ENCODE measurements at regions not wholly inside any gene's neighbourhood (a gene's known extent, or its start where the extent isn't known, plus 50 kb on each side); places are given as distances from the start of the nearest gene placed in this dataset.

GRCh38 chr10:118501171-118501570 lies 94.3 kb downstream of the PRLHR start:
- no peak overlapping the region for H3K9ac ChIP-seq (ENCODE audit: low read length)
- H3K18ac ChIP-seq (ENCODE audit: low read length), result no peak overlapping the region
- WGBS (ENCODE audit: extremely low coverage, insufficient coverage, low lambda C conversion rate), result no CpG with 5 or more reads among the region's 6 CpGs
- no peak overlapping the region for H4K8ac ChIP-seq (ENCODE audit: low read depth, low read length)
- no peak overlapping the region for H3K4ac ChIP-seq (ENCODE audit: low read depth, low read length)
- no peaks in the 10 kb centered on the region for H3K79me1 ChIP-seq (ENCODE audit: low read length)
- no peak overlapping the region for H2BK5ac ChIP-seq (ENCODE audit: low read length)
- no peak overlapping the region for H3K56ac ChIP-seq (ENCODE audit: low read length)
- no peaks in the 10 kb centered on the region for H3K27me3 ChIP-seq (ENCODE audit: insufficient read depth, low read length, poor library complexity)
- no peak overlapping the region for H3K4me2 ChIP-seq (ENCODE audit: low read length)
- H4K5ac ChIP-seq (ENCODE audit: low read length), result no peak overlapping the region
- no peaks in the 10 kb centered on the region for H3K79me2 ChIP-seq (ENCODE audit: control insufficient read depth, insufficient read depth, low read length)
- H2BK15ac ChIP-seq (replicated peaks; ENCODE audit: low read depth), result no peak overlapping the region
- H2AK5ac ChIP-seq (ENCODE audit: low read length), result no peak overlapping the region
- DNase-seq, result no peak
- no peak overlapping the region for H3K23ac ChIP-seq (ENCODE audit: low read length)
- no peak overlapping the region for H2BK120ac ChIP-seq (ENCODE audit: low read depth, low read length)
- no peaks in the 10 kb centered on the region for H3K4me1 ChIP-seq (ENCODE audit: control insufficient read depth, low read depth, low read length)
- H3K27ac ChIP-seq (ENCODE audit: low read depth, low read length), result no peak overlapping the region
- no peak overlapping the region for H3K4me3 ChIP-seq (ENCODE audit: low read length)
- H3K36me3 ChIP-seq (ENCODE audit: control insufficient read depth, insufficient read depth, low read length), result no peaks in the 10 kb centered on the region

GRCh38 chr10:118500477-118501104 lies 94.9 kb downstream of the PRLHR start:
- H2BK15ac ChIP-seq (replicated peaks; ENCODE audit: low read depth), result no peak overlapping the region
- H3K56ac ChIP-seq (ENCODE audit: low read length), result no peak overlapping the region
- no peak overlapping the region for H3K4me2 ChIP-seq (ENCODE audit: low read length)
- H3K9ac ChIP-seq (ENCODE audit: low read length), result no peak overlapping the region
- no peaks in the 10 kb centered on the region for H3K4me1 ChIP-seq (ENCODE audit: control insufficient read depth, low read depth, low read length)
- no peak overlapping the region for H4K5ac ChIP-seq (ENCODE audit: low read length)
- no peak overlapping the region for H3K27ac ChIP-seq (ENCODE audit: low read depth, low read length)
- no peak overlapping the region for H2AK5ac ChIP-seq (ENCODE audit: low read length)
- H4K8ac ChIP-seq (ENCODE audit: low read depth, low read length), result no peak overlapping the region
- no CpG with 5 or more reads among the region's 6 CpGs for WGBS (ENCODE audit: extremely low coverage, insufficient coverage, low lambda C conversion rate)
- no peaks in the 10 kb centered on the region for H3K27me3 ChIP-seq (ENCODE audit: insufficient read depth, low read length, poor library complexity)
- H3K36me3 ChIP-seq (ENCODE audit: control insufficient read depth, insufficient read depth, low read length), result no peaks in the 10 kb centered on the region
- no peaks in the 10 kb centered on the region for H3K79me2 ChIP-seq (ENCODE audit: control insufficient read depth, insufficient read depth, low read length)
- no peak overlapping the region for H3K18ac ChIP-seq (ENCODE audit: low read length)
- H3K4me3 ChIP-seq (ENCODE audit: low read length), result no peak overlapping the region
- no peaks in the 10 kb centered on the region for H3K79me1 ChIP-seq (ENCODE audit: low read length)
- no peak overlapping the region for H2BK5ac ChIP-seq (ENCODE audit: low read length)
- H3K23ac ChIP-seq (ENCODE audit: low read length), result no peak overlapping the region
- H3K4ac ChIP-seq (ENCODE audit: low read depth, low read length), result no peak overlapping the region
- no peak for DNase-seq
- H2BK120ac ChIP-seq (ENCODE audit: low read depth, low read length), result no peak overlapping the region

DNA sequence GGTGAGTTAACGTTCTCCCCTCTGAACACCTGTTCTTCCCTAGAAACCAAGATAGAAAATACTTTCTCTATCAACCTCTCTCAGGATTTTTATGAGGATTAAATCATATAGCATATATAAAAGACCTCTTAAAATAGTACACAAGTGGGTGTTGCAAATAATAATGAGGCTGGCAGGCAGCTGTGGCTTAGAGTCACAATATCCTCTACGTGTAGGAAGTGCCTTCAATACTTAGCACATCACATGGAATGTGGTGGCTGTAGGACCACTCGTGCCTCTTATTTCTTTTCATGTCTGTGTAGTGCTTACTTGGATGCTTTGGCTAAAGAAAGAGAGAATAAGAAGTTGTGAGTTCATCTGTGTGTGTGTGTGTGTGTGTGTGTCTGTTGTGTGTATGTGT lies 96.3 kb downstream of the PRLHR start:
- WGBS (ENCODE audit: extremely low coverage, insufficient coverage, low lambda C conversion rate), result no CpG with 5 or more reads among the region's 3 CpGs
- H4K5ac ChIP-seq (ENCODE audit: low read length), result no peak overlapping the region
- H3K4me3 ChIP-seq (ENCODE audit: low read length), result no peak overlapping the region
- H3K23ac ChIP-seq (ENCODE audit: low read length), result no peak overlapping the region
- H3K79me1 ChIP-seq (ENCODE audit: low read length), result no peaks in the 10 kb centered on the region
- no peak overlapping the region for H3K4me2 ChIP-seq (ENCODE audit: low read length)
- no peak overlapping the region for H3K18ac ChIP-seq (ENCODE audit: low read length)
- no peaks in the 10 kb centered on the region for H3K36me3 ChIP-seq (ENCODE audit: control insufficient read depth, insufficient read depth, low read length)
- no peak overlapping the region for H3K27ac ChIP-seq (ENCODE audit: low read depth, low read length)
- no peak for DNase-seq
- H2AK5ac ChIP-seq (ENCODE audit: low read length), result no peak overlapping the region
- H3K79me2 ChIP-seq (ENCODE audit: control insufficient read depth, insufficient read depth, low read length), result no peaks in the 10 kb centered on the region
- H3K56ac ChIP-seq (ENCODE audit: low read length), result no peak overlapping the region
- H2BK15ac ChIP-seq (replicated peaks; ENCODE audit: low read depth), result no peak overlapping the region
- H4K8ac ChIP-seq (ENCODE audit: low read depth, low read length), result no peak overlapping the region
- no peak overlapping the region for H2BK5ac ChIP-seq (ENCODE audit: low read length)
- no peak overlapping the region for H2BK120ac ChIP-seq (ENCODE audit: low read depth, low read length)
- H3K27me3 ChIP-seq (ENCODE audit: insufficient read depth, low read length, poor library complexity), result no peaks in the 10 kb centered on the region
- no peaks in the 10 kb centered on the region for H3K4me1 ChIP-seq (ENCODE audit: control insufficient read depth, low read depth, low read length)
- H3K9ac ChIP-seq (ENCODE audit: low read length), result no peak overlapping the region
- H3K4ac ChIP-seq (ENCODE audit: low read depth, low read length), result no peak overlapping the region

DNA sequence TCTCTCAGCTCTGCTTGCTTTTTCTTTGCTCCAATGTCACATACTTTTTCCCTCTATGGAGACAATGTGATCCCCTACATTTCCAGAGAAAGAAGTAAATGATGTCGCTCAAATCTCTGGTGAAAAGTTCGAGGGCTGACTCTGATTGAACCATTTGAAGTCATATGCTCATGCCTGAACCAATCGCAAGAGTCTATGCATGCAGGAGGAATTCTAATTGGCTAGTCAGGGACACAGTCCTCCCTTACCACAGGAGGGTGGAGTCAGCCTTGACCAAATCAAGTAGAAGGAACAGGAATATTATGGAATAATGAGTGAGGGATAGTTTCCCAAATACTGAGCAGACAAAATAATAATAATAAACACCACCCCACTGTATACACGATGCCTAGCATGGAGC lies 96.8 kb downstream of the PRLHR start:
- H3K27ac ChIP-seq (ENCODE audit: low read depth, low read length), result no peak overlapping the region
- H3K4me1 ChIP-seq (ENCODE audit: control insufficient read depth, low read depth, low read length), result no peaks in the 10 kb centered on the region
- no peaks in the 10 kb centered on the region for H3K36me3 ChIP-seq (ENCODE audit: control insufficient read depth, insufficient read depth, low read length)
- H3K79me1 ChIP-seq (ENCODE audit: low read length), result no peaks in the 10 kb centered on the region
- no peak overlapping the region for H3K18ac ChIP-seq (ENCODE audit: low read length)
- no peak overlapping the region for H3K4me2 ChIP-seq (ENCODE audit: low read length)
- no peak overlapping the region for H4K5ac ChIP-seq (ENCODE audit: low read length)
- H3K4me3 ChIP-seq (ENCODE audit: low read length), result no peak overlapping the region
- DNase-seq, result no peak
- H2AK5ac ChIP-seq (ENCODE audit: low read length), result no peak overlapping the region
- H3K27me3 ChIP-seq (ENCODE audit: insufficient read depth, low read length, poor library complexity), result no peaks in the 10 kb centered on the region
- no peak overlapping the region for H2BK5ac ChIP-seq (ENCODE audit: low read length)
- no peak overlapping the region for H2BK120ac ChIP-seq (ENCODE audit: low read depth, low read length)
- no peak overlapping the region for H3K4ac ChIP-seq (ENCODE audit: low read depth, low read length)
- no peak overlapping the region for H4K8ac ChIP-seq (ENCODE audit: low read depth, low read length)
- WGBS (ENCODE audit: extremely low coverage, insufficient coverage, low lambda C conversion rate), result no CpG with 5 or more reads among the region's 4 CpGs
- H2BK15ac ChIP-seq (replicated peaks; ENCODE audit: low read depth), result no peak overlapping the region
- H3K23ac ChIP-seq (ENCODE audit: low read length), result no peak overlapping the region
- no peaks in the 10 kb centered on the region for H3K79me2 ChIP-seq (ENCODE audit: control insufficient read depth, insufficient read depth, low read length)
- no peak overlapping the region for H3K56ac ChIP-seq (ENCODE audit: low read length)
- H3K9ac ChIP-seq (ENCODE audit: low read length), result no peak overlapping the region

GRCh38 chr10:118497227-118497626 lies 98.2 kb downstream of the PRLHR start:
- Histone ChIP-seq H2AK5ac (ENCODE audit: low read length) (no peak overlapping the region), H3K4ac (ENCODE audit: low read depth, low read length) (no peak overlapping the region), H2BK120ac (ENCODE audit: low read depth, low read length) (no peak overlapping the region), H3K79me2 (ENCODE audit: control insufficient read depth, insufficient read depth, low read length) (no peaks in the 10 kb centered on the region), H3K4me1 (ENCODE audit: control insufficient read depth, low read depth, low read length) (no peaks in the 10 kb centered on the region), H3K9ac (ENCODE audit: low read length) (no peak overlapping the region), H4K5ac (ENCODE audit: low read length) (no peak overlapping the region), H2BK15ac (replicated peaks; ENCODE audit: low read depth) (no peak overlapping the region), H4K8ac (ENCODE audit: low read depth, low read length) (no peak overlapping the region), H2BK5ac (ENCODE audit: low read length) (no peak overlapping the region), H3K27me3 (ENCODE audit: insufficient read depth, low read length, poor library complexity) (no peaks in the 10 kb centered on the region), H3K23ac (ENCODE audit: low read length) (no peak overlapping the region), H3K27ac (ENCODE audit: low read depth, low read length) (no peak overlapping the region), H3K4me2 (ENCODE audit: low read length) (no peak overlapping the region), H3K4me3 (ENCODE audit: low read length) (no peak overlapping the region), H3K18ac (ENCODE audit: low read length) (no peak overlapping the region), H3K36me3 (ENCODE audit: control insufficient read depth, insufficient read depth, low read length) (no peaks in the 10 kb centered on the region), H3K56ac (ENCODE audit: low read length) (no peak overlapping the region), H3K79me1 (ENCODE audit: low read length) (no peaks in the 10 kb centered on the region)
- WGBS (ENCODE audit: extremely low coverage, insufficient coverage, low lambda C conversion rate), result no CpG with 5 or more reads among the region's 8 CpGs
- no peak for DNase-seq

- Histone ChIP-seq H4K5ac (ENCODE audit: low read length) (no peak overlapping the region), H3K27ac (ENCODE audit: low read depth, low read length) (no peak overlapping the region), H2BK5ac (ENCODE audit: low read length) (no peak overlapping the region), H2BK15ac (replicated peaks; ENCODE audit: low read depth) (no peak overlapping the region), H3K9ac (ENCODE audit: low read length) (no peak overlapping the region), H3K79me1 (ENCODE audit: low read length) (no peaks in the 10 kb centered on the region), H3K4ac (ENCODE audit: low read depth, low read length) (no peak overlapping the region), H3K4me2 (ENCODE audit: low read length) (no peak overlapping the region), H2BK120ac (ENCODE audit: low read depth, low read length) (no peak overlapping the region), H4K8ac (ENCODE audit: low read depth, low read length) (no peak overlapping the region), H3K23ac (ENCODE audit: low read length) (no peak overlapping the region), H3K27me3 (ENCODE audit: insufficient read depth, low read length, poor library complexity) (no peaks in the 10 kb centered on the region), H3K79me2 (ENCODE audit: control insufficient read depth, insufficient read depth, low read length) (no peaks in the 10 kb centered on the region), H3K36me3 (ENCODE audit: control insufficient read depth, insufficient read depth, low read length) (no peaks in the 10 kb centered on the region), H3K56ac (ENCODE audit: low read length) (no peak overlapping the region), H3K4me1 (ENCODE audit: control insufficient read depth, low read depth, low read length) (no peaks in the 10 kb centered on the region), H3K18ac (ENCODE audit: low read length) (no peak overlapping the region), H3K4me3 (ENCODE audit: low read length) (no peak overlapping the region), H2AK5ac (ENCODE audit: low read length) (no peak overlapping the region)
- DNase-seq, result no peak
- WGBS (ENCODE audit: extremely low coverage, insufficient coverage, low lambda C conversion rate), result no CpG with 5 or more reads among the region's 3 CpGs
Observed at GRCh38 chr10:118496525-118496924, 98.9 kb downstream of the PRLHR start.
